ENCODE measurements at regions not wholly inside any gene's neighbourhood (a gene's known extent, or its start where the extent isn't known, plus 50 kb on each side); places are given as distances from the start of the nearest gene placed in this dataset.
"Not testable (repeated sequence)": the region's sequence is repeated elsewhere in the genome, so short reads cannot be mapped to it uniquely, and the experiment has no call there.

GRCh38 chr1:195193134-195193533 lies 1415.1 kb downstream of the KCNT2 start:
- H3K27me3 Mint-ChIP-seq (ENCODE audit: low read depth in 3 of 3), result peaks cover 0 to 2% (median 0%) of the 10 kb centered on the region in 3 donors
- no peak overlapping the region for H3K27ac Mint-ChIP-seq
- no peaks in the 10 kb centered on the region for H3K4me1 Mint-ChIP-seq
- no peak for DNase-seq
- H3K9me3 Mint-ChIP-seq, result peaks cover 6 to 34% (median 21%) of the 10 kb centered on the region in 6 donors
- H3K4me3 Mint-ChIP-seq, result no peak overlapping the region
- H3K36me3 Mint-ChIP-seq, result no peaks in the 10 kb centered on the region

GRCh38 chr1:195188821-195189220 lies 1419.4 kb downstream of the KCNT2 start:
- H3K4me3 Mint-ChIP-seq, result no peak overlapping the region
- H3K27ac Mint-ChIP-seq, result no peak overlapping the region
- no peak for DNase-seq
- H3K27me3 Mint-ChIP-seq (ENCODE audit: low read depth in 3 of 3), result no peaks in the 10 kb centered on the region
- no peaks in the 10 kb centered on the region for H3K4me1 Mint-ChIP-seq
- H3K36me3 Mint-ChIP-seq, result no peaks in the 10 kb centered on the region
- peaks cover 0 to 34% (median 24%) of the 10 kb centered on the region in 6 donors for H3K9me3 Mint-ChIP-seq

GRCh38 chr1:195186544-195186943 lies 1421.7 kb downstream of the KCNT2 start:
- Mint-ChIP-seq H3K27ac (no peak overlapping the region), H3K36me3 (peaks cover 0 to 3% (median 0%) of the 10 kb centered on the region in 3 donors), H3K4me1 (no peaks in the 10 kb centered on the region), H3K9me3 (peaks cover 3 to 35% (median 24%) of the 10 kb centered on the region in 6 donors), H3K27me3 (ENCODE audit: low read depth in 3 of 3) (peaks cover 0 to 2% (median 0%) of the 10 kb centered on the region in 3 donors), H3K4me3 (no peak overlapping the region)
- DNase-seq, result no peak

GRCh38 chr1:195185736-195186135 lies 1422.5 kb downstream of the KCNT2 start:
- DNase-seq, result no peak
- peaks cover 0 to 3% (median 0%) of the 10 kb centered on the region in 3 donors for H3K36me3 Mint-ChIP-seq
- H3K27me3 Mint-ChIP-seq (ENCODE audit: low read depth in 3 of 3), result peaks cover 0 to 2% (median 0%) of the 10 kb centered on the region in 3 donors
- peaks cover 3 to 32% (median 24%) of the 10 kb centered on the region in 6 donors for H3K9me3 Mint-ChIP-seq
- no peak overlapping the region for H3K27ac Mint-ChIP-seq
- no peaks in the 10 kb centered on the region for H3K4me1 Mint-ChIP-seq
- no peak overlapping the region for H3K4me3 Mint-ChIP-seq

GRCh38 chr1:195185321-195185720 lies 1422.9 kb downstream of the KCNT2 start:
- no peak overlapping the region for H3K27ac Mint-ChIP-seq
- no peak overlapping the region for H3K4me3 Mint-ChIP-seq
- H3K4me1 Mint-ChIP-seq, result no peaks in the 10 kb centered on the region
- DNase-seq, result no peak
- peaks cover 0 to 2% (median 0%) of the 10 kb centered on the region in 3 donors for H3K27me3 Mint-ChIP-seq (ENCODE audit: low read depth in 3 of 3)
- H3K9me3 Mint-ChIP-seq, result peaks cover 3 to 32% (median 23%) of the 10 kb centered on the region in 6 donors
- H3K36me3 Mint-ChIP-seq, result peaks cover 0 to 3% (median 0%) of the 10 kb centered on the region in 3 donors

GRCh38 chr1:195173753-195174152 lies 1434.5 kb downstream of the KCNT2 start:
- H3K27ac Mint-ChIP-seq, result no peak overlapping the region
- H3K4me1 Mint-ChIP-seq, result no peaks in the 10 kb centered on the region
- H3K27me3 Mint-ChIP-seq (ENCODE audit: low read depth in 3 of 3), result no peaks in the 10 kb centered on the region
- DNase-seq, result no peak
- H3K4me3 Mint-ChIP-seq, result no peak overlapping the region
- H3K36me3 Mint-ChIP-seq, result no peaks in the 10 kb centered on the region
- peaks cover 0 to 23% (median 14%) of the 10 kb centered on the region in 6 donors for H3K9me3 Mint-ChIP-seq

- H3K36me3 Mint-ChIP-seq; H3K27ac Mint-ChIP-seq; H3K4me1 Mint-ChIP-seq; H3K4me3 Mint-ChIP-seq; H3K27me3 Mint-ChIP-seq (ENCODE audit: low read depth in 3 of 3); DNase-seq: not testable (repeated sequence)
- peaks cover 0 to 11% (median under 1%) of the 10 kb centered on the region in 6 donors for H3K9me3 Mint-ChIP-seq
Measured at GRCh38 chr1:195159795-195160194, 1448.4 kb downstream of the KCNT2 start.

GRCh38 chr1:195158091-195158490 lies 1450.1 kb downstream of the KCNT2 start:
- Mint-ChIP-seq H3K27me3 (ENCODE audit: low read depth in 3 of 3) (peaks cover 0 to 2% (median 0%) of the 10 kb centered on the region in 3 donors), H3K36me3 (no peaks in the 10 kb centered on the region), H3K4me3 (no peak overlapping the region), H3K9me3 (peaks cover 0 to 15% (median 2%) of the 10 kb centered on the region in 6 donors), H3K27ac (no peak overlapping the region), H3K4me1 (no peaks in the 10 kb centered on the region)
- no peak for DNase-seq

GRCh38 chr1:195153107-195153506 lies 1455.1 kb downstream of the KCNT2 start:
- Mint-ChIP-seq H3K27ac (no peak overlapping the region), H3K4me3 (no peak overlapping the region), H3K9me3 (peaks cover 0 to 9% (median 6%) of the 10 kb centered on the region in 6 donors), H3K36me3 (no peaks in the 10 kb centered on the region), H3K27me3 (ENCODE audit: low read depth in 3 of 3) (no peaks in the 10 kb centered on the region), H3K4me1 (no peaks in the 10 kb centered on the region)
- DNase-seq, result no peak

- Mint-ChIP-seq H3K4me1 (no peaks in the 10 kb centered on the region), H3K27ac (no peak overlapping the region), H3K4me3 (no peak overlapping the region), H3K27me3 (ENCODE audit: low read depth in 3 of 3) (no peaks in the 10 kb centered on the region), H3K9me3 (peaks cover 0 to 9% (median 5%) of the 10 kb centered on the region in 6 donors), H3K36me3 (no peaks in the 10 kb centered on the region)
- no peak for DNase-seq
Measured at GRCh38 chr1:195150768-195151167, 1457.5 kb downstream of the KCNT2 start.

- no peak overlapping the region for H3K4me3 Mint-ChIP-seq
- no peak for DNase-seq
- peaks cover 0 to 4% (median 0%) of the 10 kb centered on the region in 3 donors for H3K36me3 Mint-ChIP-seq
- H3K9me3 Mint-ChIP-seq, result peaks cover 5 to 57% (median 29%) of the 10 kb centered on the region in 6 donors
- H3K4me1 Mint-ChIP-seq, result no peaks in the 10 kb centered on the region
- H3K27me3 Mint-ChIP-seq (ENCODE audit: low read depth in 3 of 3), result no peaks in the 10 kb centered on the region
- H3K27ac Mint-ChIP-seq, result no peak overlapping the region
Measured at GRCh38 chr1:195141294-195141693, 1466.9 kb downstream of the KCNT2 start.

GRCh38 chr1:195130598-195130997 lies 1477.6 kb downstream of the KCNT2 start:
- H3K4me1 Mint-ChIP-seq, result no peaks in the 10 kb centered on the region
- DNase-seq, result no peak

GRCh38 chr1:195122497-195122896 lies 1485.7 kb downstream of the KCNT2 start:
- H3K27me3 Mint-ChIP-seq (ENCODE audit: low read depth in 3 of 3), result no peaks in the 10 kb centered on the region
- peaks cover 0 to 30% (median 12%) of the 10 kb centered on the region in 6 donors for H3K9me3 Mint-ChIP-seq
- no peak overlapping the region for H3K4me3 Mint-ChIP-seq
- no peak for DNase-seq
- H3K27ac Mint-ChIP-seq, result no peak overlapping the region
- H3K4me1 Mint-ChIP-seq, result no peaks in the 10 kb centered on the region
- no peaks in the 10 kb centered on the region for H3K36me3 Mint-ChIP-seq

More at GRCh38 chr1:195130598-195130997, 1477.6 kb downstream of the KCNT2 start:
- H3K36me3 Mint-ChIP-seq, result no peaks in the 10 kb centered on the region
- H3K9me3 Mint-ChIP-seq, result peaks cover 2 to 32% (median 12%) of the 10 kb centered on the region in 6 donors
- no peak overlapping the region for H3K4me3 Mint-ChIP-seq
- H3K27me3 Mint-ChIP-seq (ENCODE audit: low read depth in 3 of 3), result no peaks in the 10 kb centered on the region
- H3K27ac Mint-ChIP-seq, result no peak overlapping the region

GRCh38 chr1:195113471-195113870 lies 1494.8 kb downstream of the KCNT2 start:
- Mint-ChIP-seq H3K9me3 (peaks cover 5 to 9% (median 6%) of the 10 kb centered on the region in 6 donors), H3K27me3 (ENCODE audit: low read depth in 3 of 3) (peaks cover 0 to 1% (median 1%) of the 10 kb centered on the region in 3 donors), H3K36me3 (no peaks in the 10 kb centered on the region), H3K4me1 (no peaks in the 10 kb centered on the region), H3K4me3 (no peak overlapping the region), H3K27ac (no peak overlapping the region)
- DNase-seq, result no peak

GRCh38 chr1:195105773-195106172 lies 1502.5 kb downstream of the KCNT2 start:
- DNase-seq, result no peak
- H3K27me3 Mint-ChIP-seq (ENCODE audit: low read depth in 3 of 3), result peaks cover 0 to 3% (median 0%) of the 10 kb centered on the region in 3 donors
- H3K4me3 Mint-ChIP-seq, result no peak overlapping the region
- no peaks in the 10 kb centered on the region for H3K4me1 Mint-ChIP-seq
- H3K27ac Mint-ChIP-seq, result no peak overlapping the region
- H3K9me3 Mint-ChIP-seq, result peaks cover 4 to 55% (median 31%) of the 10 kb centered on the region in 6 donors
- peaks cover 0 to 6% (median 0%) of the 10 kb centered on the region in 3 donors for H3K36me3 Mint-ChIP-seq
